Keratinocyte (primary cell): ENCODE measurements at regions not wholly inside any gene's neighbourhood (a gene's known extent, or its start where the extent isn't known, plus 50 kb on each side); places are given as distances from the start of the nearest gene placed in this dataset.
"Not testable (repeated sequence)": the region's sequence is repeated elsewhere in the genome, so short reads cannot be mapped to it uniquely, and the experiment has no call there.

Source experiments
- DNase-seq: peaks from one replicate; pipeline ENCODE4 v3.0.0-alpha.2; 2011; ENCODE audit warnings: low read depth, missing footprints, low spot score
- FAIRE-seq: peaks from 2 replicates; lab custom pipeline; 2011; peaks lifted over from hg19 to GRCh38; lab: Jason Lieb, UNC
- H2AFZ ChIP-seq: 2 replicates; pipeline ENCODE4 v1.6.0; 2012; ENCODE audit warnings: low read length, control low read depth, inconsistent platforms; ENCODE audit not compliant: control insufficient read depth
- H3K27ac ChIP-seq: 2 replicates; pipeline ENCODE4 v1.5.1; 2011; ENCODE audit warnings: low read length; ENCODE audit not compliant: control insufficient read depth, insufficient read depth
- H3K27me3 ChIP-seq: 3 replicates; pipeline ENCODE4 v1.6.0; 2011; ENCODE audit warnings: low read length; ENCODE audit not compliant: control insufficient read depth, insufficient read depth; ENCODE audit errors: extremely low read depth
- H3K36me3 ChIP-seq, 2 experiments: 2 replicates in 1 of 2; 3 replicates in 1 of 2; pipeline ENCODE4 v1.5.1; 2011; ENCODE audit warnings: low read length in 2 of 2, mild to moderate bottlenecking in 1 of 2; ENCODE audit not compliant: control insufficient read depth in 2 of 2, insufficient read depth in 2 of 2; ENCODE audit errors: extremely low read depth in 1 of 2
- H3K4me1 ChIP-seq: 3 replicates; pipeline ENCODE4 v1.5.1; 2011; ENCODE audit warnings: low read length; ENCODE audit not compliant: control insufficient read depth, insufficient read depth; ENCODE audit errors: extremely low read depth
- H3K4me2 ChIP-seq: 3 replicates; pipeline ENCODE4 v1.6.0; 2011; ENCODE audit warnings: low read depth, low read length; ENCODE audit not compliant: control insufficient read depth, insufficient read depth; ENCODE audit errors: extremely low read depth
- H3K4me3 ChIP-seq, 3 experiments: fragments of 200-600 bp in 1 of 3; sonication (generic) in 1 of 3; 2 replicates in 2 of 3; 3 replicates in 1 of 3; pipeline ENCODE4 v1.5.1; 2011 to 2016; ENCODE audit warnings: low read length in 3 of 3, mild to moderate bottlenecking in 3 of 3, control low read depth in 2 of 3, inconsistent platforms in 1 of 3, low read depth in 1 of 3, mixed read lengths in 1 of 3, mixed run types in 1 of 3, moderate library complexity in 1 of 3; ENCODE audit not compliant: control insufficient read depth in 2 of 3, insufficient read depth in 2 of 3; ENCODE audit errors: extremely low read depth in 1 of 3
- H3K79me2 ChIP-seq: 2 replicates; pipeline ENCODE4 v1.6.0; 2012; ENCODE audit warnings: low read length; ENCODE audit not compliant: control insufficient read depth, insufficient read depth
- H3K9ac ChIP-seq: 3 replicates; pipeline ENCODE4 v1.6.0; 2011; ENCODE audit warnings: low read length; ENCODE audit not compliant: control insufficient read depth, insufficient read depth; ENCODE audit errors: extremely low read depth
- H3K9me1 ChIP-seq: 3 replicates; pipeline ENCODE4 v1.6.0; 2011; ENCODE audit warnings: low read length; ENCODE audit not compliant: control insufficient read depth, insufficient read depth; ENCODE audit errors: extremely low read depth
- H3K9me3 ChIP-seq: 2 replicates; pipeline ENCODE4 v1.5.1; 2012; ENCODE audit warnings: low read depth, low read length; ENCODE audit not compliant: control insufficient read depth
- H4K20me1 ChIP-seq: 3 replicates; pipeline ENCODE4 v1.6.0; 2011; ENCODE audit warnings: low read length; ENCODE audit not compliant: control insufficient read depth, insufficient read depth; ENCODE audit errors: extremely low read depth
- CTCF ChIP-seq, 3 experiments: IDR thresholded peaks in 1 of 3; conservative IDR thresholded peaks in 1 of 3; optimal IDR thresholded peaks in 1 of 3; 2 replicates in 2 of 3; 3 replicates in 1 of 3; pipeline versions ENCODE3 to v1.5.1; 2011; ENCODE audit warnings: low read length in 3 of 3, mild to moderate bottlenecking in 3 of 3, moderate library complexity in 2 of 3, control low read depth in 1 of 3, inconsistent platforms in 1 of 3; ENCODE audit not compliant: insufficient read depth in 2 of 3; ENCODE audit errors: extremely low read depth in 1 of 3
- EZH2 ChIP-seq: IDR thresholded peaks from one replicate; pipeline ENCODE4 v1.6.1; 2012; ENCODE audit warnings: inconsistent platforms, mild to moderate bottlenecking, low read length, moderate library complexity
- dilution Hi-C: fragments of 300-500 bp; cut with MboI; formaldehyde crosslinking; loops from one replicate; pipeline ENCODE4 v1.7.0; 2020; ENCODE audit warnings: low sequenced_read_pairs; ENCODE audit not compliant: extremely low pct_ligation_motif_present

GRCh38 chr2:242088471-242089212 is 219.1 kb downstream of the RTP5 start:
- peak overlapping the region; percentile 68 for H2AFZ ChIP-seq
- H4K20me1 ChIP-seq = no peaks in the 10 kb centered on the region
- no peak for FAIRE-seq

GRCh38 chr2:242089213-242089549 is 219.7 kb downstream of the RTP5 start:
- H3K9me1 ChIP-seq, H3K79me2 ChIP-seq, dilution Hi-C loops, H3K9me3 ChIP-seq, H4K20me1 ChIP-seq, H3K27ac ChIP-seq, H3K27me3 ChIP-seq, DNase-seq, FAIRE-seq, H3K36me3 ChIP-seq, H2AFZ ChIP-seq, H3K4me1 ChIP-seq: not testable (repeated sequence)
- Histone ChIP-seq H3K9ac (peak overlapping the region; percentile 60), H3K4me2 (peak overlapping the region; percentile 66), H3K4me3 (peak overlapping the region; percentile 61 to 87 (median 68))

More at GRCh38 chr2:242088471-242089212, 219.1 kb downstream of the RTP5 start:
- no peak for TF ChIP-seq CTCF (optimal IDR thresholded peaks at IDR 0.05 in 1 of 3, IDR thresholded peaks at IDR 0.05 in 1 of 3, conservative IDR thresholded peaks at IDR 0.05 in 1 of 3; ENCODE audit: extremely low read depth in 1 of 3, insufficient read depth in 2 of 3, low read length in 3 of 3)
- no peak for TF ChIP-seq EZH2
- Histone ChIP-seq H3K9me1 (no peaks in the 10 kb centered on the region), H3K4me1 (peaks cover 7% of the 10 kb centered on the region), H3K4me2 (peak overlapping the region; percentile 22), H3K27ac (peak overlapping the region; percentile 14), H3K9me3 (no peaks in the 10 kb centered on the region), H3K9ac (peak overlapping the region; percentile 60), H3K27me3 (no peaks in the 10 kb centered on the region), H3K4me3 (peak overlapping the region; percentile 61 to 87 (median 68)), H3K79me2 (no peaks in the 10 kb centered on the region), H3K36me3 (no peaks in the 10 kb centered on the region)
- no peak for DNase-seq
- dilution Hi-C loops = no loop called here

- dilution Hi-C loops, H3K4me1 ChIP-seq, FAIRE-seq, H3K4me2 ChIP-seq, DNase-seq, H3K9me3 ChIP-seq, H3K79me2 ChIP-seq, H3K36me3 ChIP-seq, H3K4me3 ChIP-seq, H3K27me3 ChIP-seq, H2AFZ ChIP-seq, H4K20me1 ChIP-seq, H3K9me1 ChIP-seq, H3K9ac ChIP-seq, H3K27ac ChIP-seq: not testable (repeated sequence)
Measured at GRCh38 chr2:242097278-242097677, 227.7 kb downstream of the RTP5 start.
